Ascending aorta (tissue), 2 donors: ENCODE measurements at regions not wholly inside any gene's neighbourhood (a gene's known extent, or its start where the extent isn't known, plus 50 kb on each side); places are given as distances from the start of the nearest gene placed in this dataset.

Experiments used
- DNase-seq, 2 donors: peaks; one replicate each; pipeline ENCODE4 v3.0.0-alpha.2; 2019; ENCODE audit warnings: low spot score in 2 of 2
- H3K27ac ChIP-seq, 2 donors: fragments of 200-600 bp; sonication (generic); one replicate each; pipeline ENCODE4 v1.5.1; 2016 to 2017; ENCODE audit warnings: mild to moderate bottlenecking in 1 of 2
- H3K27me3 ChIP-seq: fragments of 200-600 bp; sonication (generic); one replicate; pipeline ENCODE4 v1.5.1; 2017
- H3K36me3 ChIP-seq, 2 donors: fragments of 200-600 bp; sonication (generic); one replicate each; pipeline ENCODE4 v1.5.1; 2016
- H3K4me1 ChIP-seq, 2 donors: fragments of 200-600 bp; sonication (generic); one replicate each; pipeline ENCODE4 v1.5.1; 2016 to 2017; ENCODE audit warnings: mild to moderate bottlenecking in 1 of 2
- H3K4me3 ChIP-seq, 2 donors: fragments of 200-600 bp; sonication (generic); one replicate each; pipeline ENCODE4 v1.5.1; 2016 to 2017; ENCODE audit warnings: mild to moderate bottlenecking in 1 of 2
- H3K9me3 ChIP-seq, 2 donors: fragments of 200-600 bp; sonication (generic); one replicate each; pipeline ENCODE4 v1.5.1; 2016
- CTCF ChIP-seq, 3 experiments: fragments of 200-600 bp in 2 of 3; fragments of 450-650 bp in 1 of 3; sonication (generic) in 2 of 3; IDR thresholded peaks; one replicate each; pipeline ENCODE4 v1.5.1; 2016 to 2019; ENCODE audit warnings: antibody characterized with exemption in 3 of 3, mild to moderate bottlenecking in 1 of 3, moderate library complexity in 1 of 3
- intact Hi-C: fragments of 100-400 bp; cut with DNase I; formaldehyde crosslinking; loops from one replicate; pipeline ENCODE4 v1.15.1; 2023

- H3K4me1 ChIP-seq, result no peaks in the 10 kb centered on the region
- H3K27me3 ChIP-seq, result no peaks in the 10 kb centered on the region
- H3K36me3 ChIP-seq, result no peaks in the 10 kb centered on the region
- intact Hi-C loops, result no loop called here
- no peaks in the 10 kb centered on the region for H3K9me3 ChIP-seq
- no peak for DNase-seq
- TF ChIP-seq CTCF (IDR thresholded peaks at IDR 0.05), result no peak
- H3K27ac ChIP-seq, result no peak overlapping the region
- H3K4me3 ChIP-seq, result no peak overlapping the region
Observed at GRCh38 chr3:84125760-84126159, 833.0 kb upstream of the CADM2 start.

GRCh38 chr3:84126160-84126559 is 832.6 kb upstream of the CADM2 start:
- Histone ChIP-seq H3K9me3 (no peaks in the 10 kb centered on the region), H3K4me3 (no peak overlapping the region), H3K4me1 (no peaks in the 10 kb centered on the region), H3K27ac (no peak overlapping the region), H3K27me3 (no peaks in the 10 kb centered on the region), H3K36me3 (no peaks in the 10 kb centered on the region)
- intact Hi-C loops, result no loop called here
- DNase-seq, result no peak
- no peak for TF ChIP-seq CTCF (IDR thresholded peaks at IDR 0.05)

GRCh38 chr3:84128024-84128423 is 830.8 kb upstream of the CADM2 start:
- no peak for TF ChIP-seq CTCF (IDR thresholded peaks at IDR 0.05)
- H3K9me3 ChIP-seq, result no peaks in the 10 kb centered on the region
- H3K27me3 ChIP-seq, result no peaks in the 10 kb centered on the region
- H3K27ac ChIP-seq, result no peak overlapping the region
- H3K4me3 ChIP-seq, result no peak overlapping the region
- intact Hi-C loops, result no loop called here
- no peaks in the 10 kb centered on the region for H3K4me1 ChIP-seq
- no peaks in the 10 kb centered on the region for H3K36me3 ChIP-seq
- no peak for DNase-seq

GRCh38 chr3:84136425-84136824 is 822.4 kb upstream of the CADM2 start:
- Histone ChIP-seq H3K27ac (no peak overlapping the region), H3K36me3 (no peaks in the 10 kb centered on the region), H3K27me3 (no peaks in the 10 kb centered on the region), H3K4me3 (no peak overlapping the region), H3K4me1 (no peaks in the 10 kb centered on the region), H3K9me3 (no peaks in the 10 kb centered on the region)
- no peak for TF ChIP-seq CTCF (IDR thresholded peaks at IDR 0.05)
- intact Hi-C loops, result no loop called here
- DNase-seq, result no peak

- H3K9me3 ChIP-seq, result no peaks in the 10 kb centered on the region
- no peak overlapping the region for H3K4me3 ChIP-seq
- intact Hi-C loops, result no loop called here
- H3K4me1 ChIP-seq, result no peaks in the 10 kb centered on the region
- no peak for DNase-seq
- no peaks in the 10 kb centered on the region for H3K36me3 ChIP-seq
- H3K27ac ChIP-seq, result no peak overlapping the region
- TF ChIP-seq CTCF (IDR thresholded peaks at IDR 0.05), result no peak
- no peaks in the 10 kb centered on the region for H3K27me3 ChIP-seq
Observed at GRCh38 chr3:84140631-84141030, 818.2 kb upstream of the CADM2 start.

- intact Hi-C loops, result no loop called here
- no peak for TF ChIP-seq CTCF (IDR thresholded peaks at IDR 0.05)
- no peak overlapping the region for H3K4me3 ChIP-seq
- no peaks in the 10 kb centered on the region for H3K36me3 ChIP-seq
- no peaks in the 10 kb centered on the region for H3K9me3 ChIP-seq
- H3K4me1 ChIP-seq, result no peaks in the 10 kb centered on the region
- H3K27me3 ChIP-seq, result no peaks in the 10 kb centered on the region
- no peak overlapping the region for H3K27ac ChIP-seq
- DNase-seq, result no peak
Observed at GRCh38 chr3:84141571-84141970, 817.2 kb upstream of the CADM2 start.
